ELR (cell line): ENCODE measurements at regions not wholly inside any gene's neighbourhood (a gene's known extent, or its start where the extent isn't known, plus 50 kb on each side); places are given as distances from the start of the nearest gene placed in this dataset.

Experiments
- DNase-seq: peaks from one replicate; pipeline ENCODE4 v3.0.0-alpha.2; 2015; ENCODE audit warnings: low read depth

GRCh38 chr19:16000024-16000663, 51.3 kb downstream of the OR10H4 start:
- no peak for DNase-seq

GRCh38 chr19:16001481-16002312, 52.9 kb downstream of the OR10H4 start:
- DNase-seq: peak; percentile 49

GRCh38 chr19:16002406-16003384, 53.9 kb downstream of the OR10H4 start:
- DNase-seq: no peak

- DNase-seq: no peak
Observed at GRCh38 chr19:16003391-16003790, 54.6 kb downstream of the OR10H4 start.

GRCh38 chr19:16005925-16006324, 57.1 kb downstream of the OR10H4 start:
- no peak for DNase-seq

- no peak for DNase-seq
Observed at GRCh38 chr19:16012552-16012951, 63.7 kb upstream of the TPM4 start.

GRCh38 chr19:16013181-16013850, 63.0 kb upstream of the TPM4 start:
- DNase-seq: no peak

- no peak for DNase-seq
Observed at GRCh38 chr19:16013851-16014840, 62.1 kb upstream of the TPM4 start.

- DNase-seq: no peak
Observed at GRCh38 chr19:16014923-16015804, 61.1 kb upstream of the TPM4 start.

- no peak for DNase-seq
Observed at GRCh38 chr19:16015805-16016173, 60.5 kb upstream of the TPM4 start.

- DNase-seq: no peak
Observed at GRCh38 chr19:16016226-16017137, 59.8 kb upstream of the TPM4 start.

- no peak for DNase-seq
Observed at GRCh38 chr19:16017138-16017490, 59.2 kb upstream of the TPM4 start.

GRCh38 chr19:16018106-16018755, 58.1 kb upstream of the TPM4 start:
- no peak for DNase-seq

GRCh38 chr19:16018801-16019551, 57.3 kb upstream of the TPM4 start:
- no peak for DNase-seq

GRCh38 chr19:16019691-16020448, 56.4 kb upstream of the TPM4 start:
- no peak for DNase-seq

GRCh38 chr19:16021796-16022195, 54.5 kb upstream of the TPM4 start:
- no peak for DNase-seq

GRCh38 chr19:16022251-16022650, 54.0 kb upstream of the TPM4 start:
- no peak for DNase-seq
